HEK293 (cell line): ENCODE measurements at regions not wholly inside any gene's neighbourhood (a gene's known extent, or its start where the extent isn't known, plus 50 kb on each side); places are given as distances from the start of the nearest gene placed in this dataset.

ENCODE experiments used
- ATF2 ChIP-seq: fragments of 450-650 bp; formaldehyde crosslinking; IDR thresholded peaks from 2 replicates; pipeline ENCODE4 v1.5.1; 2016; ENCODE audit warnings: missing biosample characterization, missing genetic modification characterization, low read depth
- ZNF704 ChIP-seq: fragments of 450-650 bp; formaldehyde crosslinking; IDR thresholded peaks from 2 replicates; pipeline ENCODE4 v1.5.1; 2016; ENCODE audit warnings: missing biosample characterization, missing genetic modification characterization

GRCh38 chr1:113248494-113248893, 141.8 kb upstream of the MAGI3 start:
- no peak for TF ChIP-seq ZNF704 (tag by site-specific recombination)
- TF ChIP-seq ATF2 (tag by site-specific recombination) = no peak
